B cell (primary cell): ENCODE measurements at regions not wholly inside any gene's neighbourhood (a gene's known extent, or its start where the extent isn't known, plus 50 kb on each side); places are given as distances from the start of the nearest gene placed in this dataset.

Experiments
- EZH2 ChIP-seq: IDR thresholded peaks from 2 replicates; pipeline ENCODE4 v1.6.1; 2012; ENCODE audit warnings: borderline replicate concordance, low read depth, mild to moderate bottlenecking, moderate library complexity, low read length; ENCODE audit not compliant: insufficient read depth, poor library complexity, severe bottlenecking
- TF ChIP-seq, protein P1 (sequence below): fragments of 200-600 bp; IDR thresholded peaks from one replicate; pipeline ENCODE4 v1.8.0; 2022; ENCODE audit warnings: antibody characterized with exemption, mild to moderate bottlenecking

DNA sequence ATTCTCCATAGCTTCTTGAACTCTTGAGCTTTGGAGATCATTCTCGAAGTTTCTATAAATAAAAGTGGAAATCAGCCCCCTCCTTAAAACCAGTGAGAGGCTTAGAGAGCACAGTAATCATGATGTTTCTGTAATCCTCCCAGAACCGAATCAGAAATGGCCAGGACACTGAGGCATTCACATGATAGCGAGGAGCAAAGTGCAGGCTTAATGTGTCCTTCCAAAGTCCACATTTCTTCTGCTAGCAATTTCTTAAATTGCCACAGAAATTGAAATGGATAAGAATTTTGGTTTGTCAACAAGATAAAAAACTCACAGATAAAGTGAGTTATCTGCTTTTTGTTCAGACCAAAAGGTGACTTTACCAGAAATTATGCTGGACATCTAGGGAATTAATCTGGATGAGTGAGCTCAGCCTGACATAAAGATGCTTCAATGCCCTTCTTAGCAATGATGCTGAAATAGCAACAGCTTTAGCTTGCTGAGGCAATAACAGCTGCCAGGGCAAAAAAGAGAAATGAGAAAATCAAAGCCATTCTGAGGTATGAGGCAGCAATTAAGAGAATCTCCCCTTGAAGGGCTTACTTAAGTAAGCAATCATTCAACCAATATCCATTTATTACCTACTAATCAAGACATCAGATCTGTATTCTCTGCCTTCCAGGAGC lies 82.4 kb upstream of the PHLPP1 start:
- TF ChIP-seq, protein P1, sequence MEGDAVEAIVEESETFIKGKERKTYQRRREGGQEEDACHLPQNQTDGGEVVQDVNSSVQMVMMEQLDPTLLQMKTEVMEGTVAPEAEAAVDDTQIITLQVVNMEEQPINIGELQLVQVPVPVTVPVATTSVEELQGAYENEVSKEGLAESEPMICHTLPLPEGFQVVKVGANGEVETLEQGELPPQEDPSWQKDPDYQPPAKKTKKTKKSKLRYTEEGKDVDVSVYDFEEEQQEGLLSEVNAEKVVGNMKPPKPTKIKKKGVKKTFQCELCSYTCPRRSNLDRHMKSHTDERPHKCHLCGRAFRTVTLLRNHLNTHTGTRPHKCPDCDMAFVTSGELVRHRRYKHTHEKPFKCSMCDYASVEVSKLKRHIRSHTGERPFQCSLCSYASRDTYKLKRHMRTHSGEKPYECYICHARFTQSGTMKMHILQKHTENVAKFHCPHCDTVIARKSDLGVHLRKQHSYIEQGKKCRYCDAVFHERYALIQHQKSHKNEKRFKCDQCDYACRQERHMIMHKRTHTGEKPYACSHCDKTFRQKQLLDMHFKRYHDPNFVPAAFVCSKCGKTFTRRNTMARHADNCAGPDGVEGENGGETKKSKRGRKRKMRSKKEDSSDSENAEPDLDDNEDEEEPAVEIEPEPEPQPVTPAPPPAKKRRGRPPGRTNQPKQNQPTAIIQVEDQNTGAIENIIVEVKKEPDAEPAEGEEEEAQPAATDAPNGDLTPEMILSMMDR = no peak
- no peak for TF ChIP-seq EZH2
